ENCODE measurements at regions not wholly inside any gene's neighbourhood (a gene's known extent, or its start where the extent isn't known, plus 50 kb on each side); places are given as distances from the start of the nearest gene placed in this dataset.

DNA sequence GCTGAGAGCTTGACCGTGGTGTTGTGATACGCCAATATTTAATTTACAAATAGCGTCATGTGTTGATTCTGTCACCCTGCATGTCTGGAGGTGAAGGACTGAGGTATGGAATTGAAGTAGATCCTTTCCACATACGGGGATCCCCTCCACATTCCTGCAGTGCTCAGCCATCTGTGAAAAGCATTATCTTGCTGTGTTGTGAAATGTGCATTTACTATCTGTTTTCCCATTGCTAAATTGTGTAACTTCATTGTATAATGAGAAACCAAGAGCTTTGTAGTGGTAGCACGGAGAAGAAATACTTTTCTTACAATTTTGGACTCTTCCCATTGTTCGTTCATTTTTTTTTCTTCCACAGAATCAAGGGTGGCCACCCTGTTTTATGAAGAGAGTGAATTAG lies 577.3 kb upstream of the ZP4 start:
- WGBS (ENCODE audit: extremely low coverage, insufficient read length, low lambda C conversion rate) = no CpG with 5 or more reads among the region's 6 CpGs
- Histone ChIP-seq H3K9me3 (ENCODE audit: control insufficient read depth, low read depth, low read length) (no peaks in the 10 kb centered on the region), H3K4ac (ENCODE audit: low read depth, low read length) (no peak overlapping the region), H3K27me3 (ENCODE audit: insufficient read depth, low read length) (no peaks in the 10 kb centered on the region; the same call in 1 of the 2 replicates), H3K14ac (ENCODE audit: insufficient read depth, low read length) (no peak overlapping the region), H3K9ac (ENCODE audit: extremely low read depth, insufficient read length, low read length) (no peak overlapping the region), H2AK5ac (ENCODE audit: insufficient read length, low read length) (no peak overlapping the region), H3K79me1 (ENCODE audit: insufficient read depth, low read depth, low read length, poor library complexity, severe bottlenecking) (no peaks in the 10 kb centered on the region), H4K5ac (ENCODE audit: insufficient read length, low read depth, low read length) (no peak overlapping the region), H2AFZ (ENCODE audit: low read length) (no peak overlapping the region), H2BK15ac (ENCODE audit: low read depth, low read length) (no peak overlapping the region), H2BK120ac (ENCODE audit: low read depth, low read length, poor library complexity, severe bottlenecking) (no peak overlapping the region), H4K20me1 (ENCODE audit: control insufficient read depth, insufficient read depth, insufficient read length) (no peaks in the 10 kb centered on the region), H3K23me2 (ENCODE audit: insufficient read length, low read depth, low read length, poor library complexity, severe bottlenecking) (no peaks in the 10 kb centered on the region), H3K27ac (ENCODE audit: insufficient read length, low read depth, low read length) (no peak overlapping the region), H2BK12ac (ENCODE audit: insufficient read length, low read depth, low read length) (no peak overlapping the region), H3K56ac (ENCODE audit: insufficient read length, low read depth, low read length) (no peak overlapping the region), H4K91ac (ENCODE audit: insufficient read length, low read depth, low read length) (no peak overlapping the region), H2BK5ac (ENCODE audit: insufficient read length, low read length) (no peak overlapping the region), H3T11ph (ENCODE audit: low read length) (no peak overlapping the region), H3K4me1 (ENCODE audit: insufficient read depth, low read length) (no peaks in the 10 kb centered on the region), H2BK20ac (ENCODE audit: low read depth, low read length, poor library complexity, severe bottlenecking) (no peak overlapping the region), H3K18ac (ENCODE audit: insufficient read length, low read depth, low read length) (no peak overlapping the region), H3K23ac (ENCODE audit: insufficient read length, low read depth, low read length) (no peak overlapping the region), H3K79me2 (ENCODE audit: insufficient read depth, low read length) (no peaks in the 10 kb centered on the region), H4K8ac (replicated peaks; ENCODE audit: insufficient read length, low read depth, low read length) (no peak overlapping the region), H3K4me2 (ENCODE audit: insufficient read depth, insufficient read length, low read length) (no peak overlapping the region)
- Mint-ChIP-seq H3K4me1 (peaks cover 4 to 7% of the 10 kb centered on the region in 2 experiments), H3K27ac (no peak overlapping the region; a peak in 1 of 7 replicates), H3K9me3 (no peaks in the 10 kb centered on the region), H3K27me3 (ENCODE audit: low read depth) (no peaks in the 10 kb centered on the region), H3K36me3 (ENCODE audit: insufficient read depth in 1 of 3, low read depth in 3 of 3) (peaks cover 6 to 10% (median 9%) of the 10 kb centered on the region in 3 experiments; a peak in 6 of 7 replicates), H3K4me3 (no peak overlapping the region)
- TF ChIP-seq, protein P1, sequence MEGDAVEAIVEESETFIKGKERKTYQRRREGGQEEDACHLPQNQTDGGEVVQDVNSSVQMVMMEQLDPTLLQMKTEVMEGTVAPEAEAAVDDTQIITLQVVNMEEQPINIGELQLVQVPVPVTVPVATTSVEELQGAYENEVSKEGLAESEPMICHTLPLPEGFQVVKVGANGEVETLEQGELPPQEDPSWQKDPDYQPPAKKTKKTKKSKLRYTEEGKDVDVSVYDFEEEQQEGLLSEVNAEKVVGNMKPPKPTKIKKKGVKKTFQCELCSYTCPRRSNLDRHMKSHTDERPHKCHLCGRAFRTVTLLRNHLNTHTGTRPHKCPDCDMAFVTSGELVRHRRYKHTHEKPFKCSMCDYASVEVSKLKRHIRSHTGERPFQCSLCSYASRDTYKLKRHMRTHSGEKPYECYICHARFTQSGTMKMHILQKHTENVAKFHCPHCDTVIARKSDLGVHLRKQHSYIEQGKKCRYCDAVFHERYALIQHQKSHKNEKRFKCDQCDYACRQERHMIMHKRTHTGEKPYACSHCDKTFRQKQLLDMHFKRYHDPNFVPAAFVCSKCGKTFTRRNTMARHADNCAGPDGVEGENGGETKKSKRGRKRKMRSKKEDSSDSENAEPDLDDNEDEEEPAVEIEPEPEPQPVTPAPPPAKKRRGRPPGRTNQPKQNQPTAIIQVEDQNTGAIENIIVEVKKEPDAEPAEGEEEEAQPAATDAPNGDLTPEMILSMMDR (conservative IDR thresholded peaks at IDR 0.05) = no peak
- DNase-seq = no peak
